ENCODE measurements at regions not wholly inside any gene's neighbourhood (a gene's known extent, or its start where the extent isn't known, plus 50 kb on each side); places are given as distances from the start of the nearest gene placed in this dataset.
A peak's percentile ranks its signal among the peaks of the same experiment; 100 is the strongest.

- no peak for DNase-seq
- Mint-ChIP-seq H3K27ac (no peak overlapping the region), H3K4me1 (peaks cover 10% of the 10 kb centered on the region), H3K9me3 (no peaks in the 10 kb centered on the region), H3K4me3 (no peak overlapping the region), H3K27me3 (ENCODE audit: insufficient read depth) (no peaks in the 10 kb centered on the region), H3K36me3 (ENCODE audit: low read depth) (no peaks in the 10 kb centered on the region)
- 88 to 95% methylated on average over 3 of the region's 3 CpGs for WGBS, 2 experiments (ENCODE audit: insufficient coverage in 1 of 2, insufficient read length in 1 of 2)
- no peak overlapping the region for H3K4me3 ChIP-seq (ENCODE audit: low read length)
- no peaks in the 10 kb centered on the region for H3K36me3 ChIP-seq (ENCODE audit: control insufficient read depth, insufficient read depth, low read length)
- no peak overlapping the region for H3K9ac ChIP-seq (ENCODE audit: extremely low read depth, low read length, poor library complexity, severe bottlenecking)
- TF ChIP-seq CTCF (conservative IDR thresholded peaks at IDR 0.05) = no peak
- no peaks in the 10 kb centered on the region for H3K9me3 ChIP-seq (ENCODE audit: control insufficient read depth, low read length)
- no peaks in the 10 kb centered on the region for H3K4me1 ChIP-seq (ENCODE audit: control insufficient read depth, insufficient read depth, low read length)
- H3K27ac ChIP-seq (ENCODE audit: low read depth, low read length) = no peak overlapping the region
- no peaks in the 10 kb centered on the region for H3K27me3 ChIP-seq (ENCODE audit: control insufficient read depth, insufficient read depth, low read length, poor library complexity, severe bottlenecking)
These were observed 152.2 kb upstream of the NFIA start for GRCh38 chr1:60930130-60930529.

GRCh38 chr1:60924964-60925798 is 157.2 kb upstream of the NFIA start:
- H3K9ac ChIP-seq (ENCODE audit: extremely low read depth, low read length, poor library complexity, severe bottlenecking) = no peak overlapping the region
- no peak for DNase-seq
- peak; percentile 42 for TF ChIP-seq CTCF (conservative IDR thresholded peaks at IDR 0.05)
- no peaks in the 10 kb centered on the region for H3K9me3 Mint-ChIP-seq
- no peak overlapping the region for H3K27ac ChIP-seq (ENCODE audit: low read depth, low read length)
- no peaks in the 10 kb centered on the region for H3K36me3 Mint-ChIP-seq (ENCODE audit: low read depth)
- peaks cover 8% of the 10 kb centered on the region for H3K4me1 ChIP-seq (ENCODE audit: control insufficient read depth, insufficient read depth, low read length)
- no peak overlapping the region for H3K27ac Mint-ChIP-seq
- WGBS, 2 experiments (ENCODE audit: insufficient coverage in 1 of 2, insufficient read length in 1 of 2) = 82 to 100% methylated on average over 5 to 14 of the region's 14 CpGs
- H3K27me3 Mint-ChIP-seq (ENCODE audit: insufficient read depth) = no peaks in the 10 kb centered on the region
- no peaks in the 10 kb centered on the region for H3K36me3 ChIP-seq (ENCODE audit: control insufficient read depth, insufficient read depth, low read length)
- no peak overlapping the region for H3K4me3 Mint-ChIP-seq
- H3K4me1 Mint-ChIP-seq = peaks cover 32% of the 10 kb centered on the region
- H3K27me3 ChIP-seq (ENCODE audit: control insufficient read depth, insufficient read depth, low read length, poor library complexity, severe bottlenecking) = no peaks in the 10 kb centered on the region
- H3K9me3 ChIP-seq (ENCODE audit: control insufficient read depth, low read length) = no peaks in the 10 kb centered on the region
- no peak overlapping the region for H3K4me3 ChIP-seq (ENCODE audit: low read length)

- Mint-ChIP-seq H3K4me3 (no peak overlapping the region), H3K27me3 (ENCODE audit: insufficient read depth) (peaks cover under 1% of the 10 kb centered on the region), H3K4me1 (peaks cover 32% of the 10 kb centered on the region), H3K27ac (no peak overlapping the region), H3K9me3 (no peaks in the 10 kb centered on the region), H3K36me3 (ENCODE audit: low read depth) (no peaks in the 10 kb centered on the region)
- no peak overlapping the region for H3K9ac ChIP-seq (ENCODE audit: extremely low read depth, low read length, poor library complexity, severe bottlenecking)
- WGBS, 2 experiments (ENCODE audit: insufficient coverage in 1 of 2, insufficient read length in 1 of 2) = 90 to 100% methylated on average over 2 to 3 of the region's 3 CpGs
- no peaks in the 10 kb centered on the region for H3K27me3 ChIP-seq (ENCODE audit: control insufficient read depth, insufficient read depth, low read length, poor library complexity, severe bottlenecking)
- no peak for TF ChIP-seq CTCF (conservative IDR thresholded peaks at IDR 0.05)
- no peaks in the 10 kb centered on the region for H3K9me3 ChIP-seq (ENCODE audit: control insufficient read depth, low read length)
- no peak overlapping the region for H3K27ac ChIP-seq (ENCODE audit: low read depth, low read length)
- H3K36me3 ChIP-seq (ENCODE audit: control insufficient read depth, insufficient read depth, low read length) = no peaks in the 10 kb centered on the region
- peaks cover 8% of the 10 kb centered on the region for H3K4me1 ChIP-seq (ENCODE audit: control insufficient read depth, insufficient read depth, low read length)
- DNase-seq = no peak
- H3K4me3 ChIP-seq (ENCODE audit: low read length) = no peak overlapping the region
These were observed 158.2 kb upstream of the NFIA start for GRCh38 chr1:60924165-60924564.
